Erythroblast (primary cell): ENCODE measurements at regions not wholly inside any gene's neighbourhood (a gene's known extent, or its start where the extent isn't known, plus 50 kb on each side); places are given as distances from the start of the nearest gene placed in this dataset.

Experiments
- GATA1 ChIP-seq: IDR thresholded peaks from 2 replicates; pipeline ENCODE4 v1.6.1; 2011; ENCODE audit warnings: low read depth, mild to moderate bottlenecking, control low read depth, low read length, moderate library complexity
- POLR2A ChIP-seq: IDR thresholded peaks from 2 replicates; pipeline ENCODE4 v1.6.1; 2011; ENCODE audit warnings: mild to moderate bottlenecking, low read length

- TF ChIP-seq POLR2A (no peak), GATA1 (no peak)
Observed at GRCh38 chr3:73175698-73176097, 114.2 kb downstream of the EBLN2 start.
